B cell (primary cell): ENCODE measurements at regions not wholly inside any gene's neighbourhood (a gene's known extent, or its start where the extent isn't known, plus 50 kb on each side); places are given as distances from the start of the nearest gene placed in this dataset.

Experiments
- ATAC-seq: fragments of 200-7000 bp; cut with Tn5 transposase; one replicate; pipeline ENCODE4 v1.10.0; 2021; ENCODE audit warnings: low read depth, mild to moderate bottlenecking, moderate number of reproducible peaks, moderate library complexity
- CTCF ChIA-PET: fragments of 350-600 bp; sonication (Branson Sonifier 250); formaldehyde crosslinking; loops from one replicate; lab custom pipeline; 2021; ENCODE audit warnings: antibody characterized with exemption, inconsistent platforms; lab: Charles Lee
- POLR2A ChIA-PET: fragments of 350-600 bp; sonication (Branson Sonifier 250); formaldehyde crosslinking; loops from one replicate; lab custom pipeline; 2021; ENCODE audit warnings: antibody characterized with exemption; lab: Charles Lee
- DNase-seq: peaks from one replicate; pipeline ENCODE4 v3.0.0; 2013
- H2AFZ ChIP-seq: 2 replicates; pipeline ENCODE4 v1.6.1; 2012; ENCODE audit warnings: mild to moderate bottlenecking, low read depth, low read length; ENCODE audit not compliant: insufficient read depth, poor library complexity, severe bottlenecking
- H3K27ac ChIP-seq, 2 donors: 1 replicate in 1 of 2; 2 replicates in 1 of 2; pipeline ENCODE4 v1.5.1; 2012 to 2013; ENCODE audit warnings: low read length in 2 of 2, mild to moderate bottlenecking in 2 of 2, moderate library complexity in 1 of 2
- H3K27me3 ChIP-seq, 4 experiments: fragments of 200-600 bp in 1 of 4; sonication (generic) in 1 of 4; replicated peaks in 1 of 4; 1 replicate in 2 of 4; 2 replicates in 2 of 4; pipeline versions ENCODE4 v1.6.1 to v1.7.0; 2013 to 2016; ENCODE audit warnings: low read length in 3 of 4, mild to moderate bottlenecking in 2 of 4, mixed read lengths in 1 of 4, moderate library complexity in 1 of 4; ENCODE audit not compliant: insufficient read depth in 4 of 4, control insufficient read depth in 3 of 4; ENCODE audit errors: control extremely low read depth in 1 of 4
- H3K36me3 ChIP-seq, 2 experiments: replicated peaks in 1 of 2; 1 replicate in 1 of 2; 2 replicates in 1 of 2; pipeline versions ENCODE4 v1.6.1 to v1.7.1; 2013; ENCODE audit warnings: low read length in 1 of 2; ENCODE audit not compliant: insufficient read depth in 2 of 2, control insufficient read depth in 1 of 2; ENCODE audit errors: control extremely low read depth in 1 of 2, extremely low read depth in 1 of 2
- H3K4me1 ChIP-seq, 2 donors: fragments of 200-600 bp in 1 of 2; sonication (generic) in 1 of 2; 1 replicate in 1 of 2; 2 replicates in 1 of 2; pipeline versions ENCODE4 v1.5.1 to v1.6.1; 2013 to 2017; ENCODE audit warnings: low read length in 2 of 2; ENCODE audit not compliant: control insufficient read depth in 2 of 2, insufficient read depth in 2 of 2
- H3K4me2 ChIP-seq: replicated peaks from 2 replicates; pipeline ENCODE3; 2012; ENCODE audit warnings: mild to moderate bottlenecking, low read depth, low read length; ENCODE audit not compliant: poor library complexity, severe bottlenecking
- H3K4me3 ChIP-seq, 5 experiments: fragments of 200-600 bp in 1 of 5; sonication (generic) in 1 of 5; 1 replicate in 3 of 5; 2 replicates in 2 of 5; pipeline versions ENCODE4 v1.5.1 to v1.7.0; 2011 to 2016; ENCODE audit warnings: low read length in 4 of 5, mild to moderate bottlenecking in 4 of 5, low read depth in 2 of 5, control low read depth in 1 of 5, moderate library complexity in 1 of 5; ENCODE audit not compliant: insufficient read depth in 1 of 5; ENCODE audit errors: control extremely low read depth in 1 of 5, extremely low read depth in 1 of 5
- H3K79me2 ChIP-seq: fragments of 200-600 bp; sonication (generic); one replicate; pipeline ENCODE4 v1.6.0; 2016; ENCODE audit warnings: low read length; ENCODE audit not compliant: control insufficient read depth, insufficient read depth
- H3K9ac ChIP-seq: fragments of 200-600 bp; sonication (generic); 2 replicates; pipeline ENCODE4 v1.6.1; 2017; ENCODE audit warnings: mild to moderate bottlenecking, low read length, moderate library complexity
- H3K9me3 ChIP-seq, 3 donors: one replicate each; pipeline versions ENCODE4 v1.6.1 to v1.7.1; 2013; ENCODE audit warnings: low read length in 2 of 3; ENCODE audit not compliant: control insufficient read depth in 2 of 3, insufficient read depth in 1 of 3; ENCODE audit errors: control extremely low read depth in 1 of 3
- H4K20me1 ChIP-seq: 2 replicates; pipeline ENCODE4 v1.6.0; 2012; ENCODE audit warnings: mild to moderate bottlenecking, low read length; ENCODE audit not compliant: insufficient read depth, control insufficient read depth, poor library complexity, severe bottlenecking
- H3K27ac Mint-ChIP-seq: one replicate; pipeline ENCODE4 v1.8.0; 2021; ENCODE audit warnings: mixed read lengths
- H3K27me3 Mint-ChIP-seq: one replicate; pipeline ENCODE4 v1.8.0; 2021; ENCODE audit warnings: mixed read lengths
- H3K4me1 Mint-ChIP-seq: one replicate; pipeline ENCODE4 v1.8.0; 2021; ENCODE audit warnings: mixed read lengths
- H3K4me3 Mint-ChIP-seq: one replicate; pipeline ENCODE4 v1.8.0; 2021; ENCODE audit warnings: mixed read lengths
- H3K9me3 Mint-ChIP-seq: one replicate; pipeline ENCODE4 v1.8.0; 2022; ENCODE audit warnings: mixed read lengths; ENCODE audit not compliant: insufficient read depth
- EZH2 ChIP-seq: IDR thresholded peaks from 2 replicates; pipeline ENCODE4 v1.6.1; 2012; ENCODE audit warnings: borderline replicate concordance, low read depth, mild to moderate bottlenecking, moderate library complexity, low read length; ENCODE audit not compliant: insufficient read depth, poor library complexity, severe bottlenecking
- WGBS: methylation state at CpG from one replicate; pipeline ENCODE4 v1.1.5; 2013; ENCODE audit warnings: missing lambda C conversion rate; ENCODE audit not compliant: insufficient coverage; 5-methylcytosine and 5-hydroxymethylcytosine counted together
- intact Hi-C: fragments of 100-400 bp; cut with micrococcal nuclease; formaldehyde crosslinking; loops from one replicate; pipeline ENCODE4 v1.10.0; 2022
- TF ChIP-seq, protein P1 (sequence below): fragments of 200-600 bp; IDR thresholded peaks from one replicate; pipeline ENCODE4 v1.8.0; 2022; ENCODE audit warnings: antibody characterized with exemption, mild to moderate bottlenecking

DNA sequence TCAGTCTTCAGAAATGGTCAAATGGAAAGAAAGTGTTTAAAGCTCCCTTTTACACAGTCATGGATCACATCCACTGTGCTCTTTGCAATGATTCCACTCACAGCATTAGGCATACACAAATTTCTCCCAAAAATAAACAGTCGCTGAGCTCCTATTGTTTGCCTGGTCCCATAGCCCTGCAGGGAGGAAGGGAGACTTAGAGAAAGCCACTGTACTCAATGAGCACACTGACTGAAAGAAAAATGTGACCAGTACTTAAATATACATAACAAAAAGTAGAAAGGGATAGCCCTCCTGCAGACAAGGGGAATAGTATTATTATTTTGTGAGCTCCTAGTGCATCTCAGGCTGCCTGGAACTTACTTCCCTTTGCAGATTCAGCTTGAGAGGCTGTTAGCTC lies 853.2 kb downstream of the GRID1 start:
- WGBS, result no CpG with 5 or more reads among the region's 1 CpG
- CTCF ChIA-PET, result no interaction called here
- H3K9me3 Mint-ChIP-seq, result no peaks in the 10 kb centered on the region

DNA sequence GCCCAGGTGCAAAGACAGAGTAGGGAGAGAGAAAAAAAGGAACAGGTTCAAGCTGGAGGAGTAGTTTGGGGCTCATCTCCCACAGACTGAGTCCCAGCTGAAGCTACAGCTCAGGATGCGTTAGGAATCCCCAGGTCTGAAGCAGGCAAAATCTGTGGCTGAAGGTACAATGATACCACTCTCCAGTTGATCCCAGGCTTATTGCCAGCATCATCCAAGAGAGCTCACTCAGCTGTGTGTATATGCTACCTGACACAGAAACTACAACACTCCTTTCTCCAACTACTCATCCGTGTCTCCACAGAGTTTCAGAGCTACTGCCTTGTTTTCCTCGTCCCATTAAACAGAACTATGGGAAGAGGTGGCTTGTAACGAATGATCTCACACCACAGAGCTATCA lies 851.3 kb downstream of the GRID1 start:
- H3K4me1 Mint-ChIP-seq, result no peaks in the 10 kb centered on the region
- Histone ChIP-seq H3K4me1 (no peaks in the 10 kb centered on the region), H3K36me3 (no peaks in the 10 kb centered on the region), H3K4me3 (no peak overlapping the region), H3K9me3 (no peaks in the 10 kb centered on the region), H3K9ac (no peak overlapping the region), H3K27ac (no peak overlapping the region), H3K79me2 (no peaks in the 10 kb centered on the region), H3K4me2 (no peak overlapping the region), H3K27me3 (no peaks in the 10 kb centered on the region), H2AFZ (no peak overlapping the region), H4K20me1 (no peaks in the 10 kb centered on the region)
- H3K9me3 Mint-ChIP-seq, result no peaks in the 10 kb centered on the region
- no peak for ATAC-seq
- WGBS, result 60% methylated on average over 2 of the region's 4 CpGs
- DNase-seq, result no peak
- H3K4me3 Mint-ChIP-seq, result no peak overlapping the region
- intact Hi-C loops, result no loop called here
- TF ChIP-seq EZH2, result no peak
- TF ChIP-seq, protein P1, sequence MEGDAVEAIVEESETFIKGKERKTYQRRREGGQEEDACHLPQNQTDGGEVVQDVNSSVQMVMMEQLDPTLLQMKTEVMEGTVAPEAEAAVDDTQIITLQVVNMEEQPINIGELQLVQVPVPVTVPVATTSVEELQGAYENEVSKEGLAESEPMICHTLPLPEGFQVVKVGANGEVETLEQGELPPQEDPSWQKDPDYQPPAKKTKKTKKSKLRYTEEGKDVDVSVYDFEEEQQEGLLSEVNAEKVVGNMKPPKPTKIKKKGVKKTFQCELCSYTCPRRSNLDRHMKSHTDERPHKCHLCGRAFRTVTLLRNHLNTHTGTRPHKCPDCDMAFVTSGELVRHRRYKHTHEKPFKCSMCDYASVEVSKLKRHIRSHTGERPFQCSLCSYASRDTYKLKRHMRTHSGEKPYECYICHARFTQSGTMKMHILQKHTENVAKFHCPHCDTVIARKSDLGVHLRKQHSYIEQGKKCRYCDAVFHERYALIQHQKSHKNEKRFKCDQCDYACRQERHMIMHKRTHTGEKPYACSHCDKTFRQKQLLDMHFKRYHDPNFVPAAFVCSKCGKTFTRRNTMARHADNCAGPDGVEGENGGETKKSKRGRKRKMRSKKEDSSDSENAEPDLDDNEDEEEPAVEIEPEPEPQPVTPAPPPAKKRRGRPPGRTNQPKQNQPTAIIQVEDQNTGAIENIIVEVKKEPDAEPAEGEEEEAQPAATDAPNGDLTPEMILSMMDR, result no peak
- ChIA-PET POLR2A (no interaction called here), CTCF (no interaction called here)
- no peaks in the 10 kb centered on the region for H3K27me3 Mint-ChIP-seq
- H3K27ac Mint-ChIP-seq, result no peak overlapping the region

More for the DNA sequence above, 853.2 kb downstream of the GRID1 start:
- H3K4me2 ChIP-seq, result no peak overlapping the region
- H3K4me1 Mint-ChIP-seq, result no peaks in the 10 kb centered on the region
- no peaks in the 10 kb centered on the region for H3K27me3 Mint-ChIP-seq
- H3K9ac ChIP-seq, result no peak overlapping the region
- no peak overlapping the region for H3K27ac Mint-ChIP-seq
- H3K79me2 ChIP-seq, result no peaks in the 10 kb centered on the region
- H3K4me3 Mint-ChIP-seq, result no peak overlapping the region
- H3K27me3 ChIP-seq, result no peaks in the 10 kb centered on the region
- no peak overlapping the region for H3K27ac ChIP-seq
- no peak for ATAC-seq
- intact Hi-C loops, result no loop called here
- H3K4me1 ChIP-seq, result no peaks in the 10 kb centered on the region
- H4K20me1 ChIP-seq, result no peaks in the 10 kb centered on the region
- H2AFZ ChIP-seq, result no peak overlapping the region
- no peaks in the 10 kb centered on the region for H3K9me3 ChIP-seq
- no peak for DNase-seq
- POLR2A ChIA-PET, result no interaction called here
- H3K4me3 ChIP-seq, result no peak overlapping the region
- TF ChIP-seq EZH2, result no peak
- TF ChIP-seq, protein P1, result no peak
- H3K36me3 ChIP-seq, result no peaks in the 10 kb centered on the region
